GM12878 (cell line): ENCODE measurements at regions not wholly inside any gene's neighbourhood (a gene's known extent, or its start where the extent isn't known, plus 50 kb on each side); places are given as distances from the start of the nearest gene placed in this dataset.

ENCODE experiments used
- ATAC-seq: fragments of 200-7000 bp; cut with Tn5 transposase; 3 replicates; pipeline ENCODE4 v1.9.1; 2020; ENCODE audit warnings: mild to moderate bottlenecking, moderate library complexity
- BruUV-seq: library from RNA; stranded (reverse); fragments of 400-500 nt; replicated peaks from 2 replicates; lab custom pipeline; 2021; lab: Mats Ljungman, UMichigan
- CTCF ChIA-PET: fragments of 300-600 bp; sonication (Branson Sonifier 250); formaldehyde crosslinking; extraction: SDS; loops from one replicate; lab custom pipeline; 2021; ENCODE audit warnings: inconsistent platforms; lab: Yijun Ruan, JAX
- POLR2A ChIA-PET: fragments of 350-600 bp; formaldehyde crosslinking; extraction: SDS; loops from one replicate; lab custom pipeline; 2021; ENCODE audit warnings: inconsistent platforms; lab: Charles Lee
- RAD21 ChIA-PET: fragments of 300-600 bp; sonication (Branson Sonifier 250); formaldehyde crosslinking; loops from one replicate; lab custom pipeline; 2023; ENCODE audit warnings: antibody characterized with exemption; ENCODE audit not compliant: unreplicated experiment; lab: Charles Lee
- SMC1A ChIA-PET: fragments of 300-600 bp; sonication (Branson Sonifier 250); formaldehyde crosslinking; loops from one replicate; lab custom pipeline; 2023; ENCODE audit not compliant: unreplicated experiment, uncharacterized antibody; lab: Charles Lee
- DNase-seq: peaks from one replicate; pipeline ENCODE4 v3.0.0-alpha.2; 2011; ENCODE audit warnings: low read depth, low spot score
- FAIRE-seq: peaks from 3 replicates; lab custom pipeline; 2011; peaks lifted over from hg19 to GRCh38; lab: Jason Lieb, UNC
- H2AFZ ChIP-seq: 2 replicates; pipeline ENCODE4 v1.6.0; 2011; ENCODE audit warnings: low read depth, low read length, control low read depth; ENCODE audit not compliant: control insufficient read depth
- H3K27ac ChIP-seq: 2 replicates; pipeline ENCODE4 v1.5.1; 2011; ENCODE audit warnings: control low read depth; ENCODE audit not compliant: control insufficient read depth, insufficient read depth
- H3K27me3 ChIP-seq, 2 experiments: replicated peaks in 1 of 2; 2 replicates each; pipeline versions ENCODE4 v1.6.0 to v1.6.1; 2011; ENCODE audit warnings: low read length in 1 of 2; ENCODE audit not compliant: control insufficient read depth in 2 of 2, insufficient read depth in 2 of 2
- H3K36me3 ChIP-seq, 2 experiments: 2 replicates each; pipeline ENCODE4 v1.5.1; 2011; ENCODE audit warnings: low read length in 1 of 2; ENCODE audit not compliant: control insufficient read depth in 2 of 2, insufficient read depth in 2 of 2
- H3K4me1 ChIP-seq: 2 replicates; pipeline ENCODE4 v1.6.1; 2011; ENCODE audit warnings: mild to moderate bottlenecking, low read length, moderate library complexity, mixed read lengths; ENCODE audit not compliant: control insufficient read depth, insufficient read depth
- H3K4me2 ChIP-seq: 2 replicates; pipeline ENCODE4 v1.6.0; 2011; ENCODE audit warnings: control low read depth; ENCODE audit not compliant: control insufficient read depth, insufficient read depth
- H3K4me3 ChIP-seq: fragments of 200-600 bp; sonication (generic); 2 replicates; pipeline ENCODE4 v1.5.1; 2016
- H3K79me2 ChIP-seq: 2 replicates; pipeline ENCODE4 v1.6.0; 2011; ENCODE audit warnings: low read length; ENCODE audit not compliant: control insufficient read depth, insufficient read depth
- H3K9ac ChIP-seq: 2 replicates; pipeline ENCODE4 v1.8.0; 2011; ENCODE audit warnings: low read length, control low read depth, mixed read lengths; ENCODE audit not compliant: control insufficient read depth, insufficient read depth
- H3K9me3 ChIP-seq: replicated peaks from 3 replicates; pipeline ENCODE4 v1.5.1; 2011; ENCODE audit warnings: mild to moderate bottlenecking, low read length; ENCODE audit not compliant: control insufficient read depth, insufficient read depth
- H4K20me1 ChIP-seq: 2 replicates; pipeline ENCODE4 v1.6.0; 2011; ENCODE audit not compliant: control insufficient read depth, insufficient read depth
- CTCF ChIP-seq, 3 experiments: IDR thresholded peaks in 2 of 3; conservative IDR thresholded peaks in 1 of 3; 2 replicates each; pipeline ENCODE4 v1.5.1; 2011; ENCODE audit warnings: low read depth in 3 of 3, low read length in 3 of 3, mild to moderate bottlenecking in 3 of 3, control low read depth in 2 of 3, moderate library complexity in 2 of 3, inconsistent platforms in 1 of 3, mixed read lengths in 1 of 3; ENCODE audit not compliant: control insufficient read depth in 2 of 3, insufficient read depth in 1 of 3; ENCODE audit errors: extremely low read depth in 1 of 3
- EGR1 ChIP-seq, 2 experiments: IDR thresholded peaks; 1 replicate in 1 of 2; 2 replicates in 1 of 2; pipeline ENCODE4 v1.6.1; 2011 to 2012; ENCODE audit warnings: low read depth in 2 of 2, low read length in 2 of 2, borderline replicate concordance in 1 of 2, mild to moderate bottlenecking in 1 of 2, moderate library complexity in 1 of 2
- ELK1 ChIP-seq: IDR thresholded peaks from 2 replicates; pipeline ENCODE4 v1.6.1; 2012; ENCODE audit warnings: low read depth, low read length, improper control_type of control experiment
- EZH2 ChIP-seq: IDR thresholded peaks from 2 replicates; pipeline ENCODE4 v1.6.1; 2012; ENCODE audit warnings: low read depth, mild to moderate bottlenecking, control low read depth, inconsistent platforms, low read length, borderline replicate concordance; ENCODE audit not compliant: control insufficient read depth
- JUNB ChIP-seq: IDR thresholded peaks from 2 replicates; pipeline ENCODE4 v1.6.1; 2016; ENCODE audit warnings: antibody characterized with exemption, mild to moderate bottlenecking
- KAT2A ChIP-seq: conservative IDR thresholded peaks from 2 replicates; pipeline ENCODE4 v1.6.1; 2011; ENCODE audit warnings: low read depth, low read length; ENCODE audit not compliant: control insufficient read depth
- KLF5 ChIP-seq: fragments of 450-650 bp; IDR thresholded peaks from 2 replicates; pipeline ENCODE4 v1.6.1; 2014; ENCODE audit warnings: mild to moderate bottlenecking; ENCODE audit not compliant: partially characterized antibody
- MLLT1 ChIP-seq: fragments of 450-650 bp; IDR thresholded peaks from 2 replicates; pipeline ENCODE4 v1.6.1; 2016; ENCODE audit warnings: mild to moderate bottlenecking
- MTA3 ChIP-seq: IDR thresholded peaks from 2 replicates; pipeline ENCODE4 v1.6.1; 2012; ENCODE audit warnings: low read length, inconsistent platforms, borderline replicate concordance
- NFYA ChIP-seq: IDR thresholded peaks from 2 replicates; pipeline ENCODE4 v1.6.1; 2011; ENCODE audit warnings: low read depth, mild to moderate bottlenecking, low read length, improper control_type of control experiment, borderline replicate concordance
- NFYB ChIP-seq: IDR thresholded peaks from 2 replicates; pipeline ENCODE4 v1.6.1; 2011; ENCODE audit warnings: low read depth, mild to moderate bottlenecking, low read length, improper control_type of control experiment, moderate library complexity; ENCODE audit not compliant: insufficient read depth
- RELA ChIP-seq: fragments of 450-650 bp; IDR thresholded peaks from 2 replicates; pipeline ENCODE4 v1.8.0; 2014; ENCODE audit warnings: borderline replicate concordance; ENCODE audit not compliant: partially characterized antibody
- SIX5 ChIP-seq: IDR thresholded peaks from 2 replicates; pipeline ENCODE4 v1.6.1; 2011; ENCODE audit warnings: mild to moderate bottlenecking, low read depth, low read length, moderate library complexity; ENCODE audit not compliant: severe bottlenecking
- SMAD5 ChIP-seq: IDR thresholded peaks from 2 replicates; pipeline ENCODE4 v1.6.1; 2016; ENCODE audit warnings: antibody characterized with exemption, low read depth
- ZSCAN29 ChIP-seq: fragments of 450-650 bp; IDR thresholded peaks from 2 replicates; pipeline ENCODE4 v1.6.1; 2017; ENCODE audit warnings: mild to moderate bottlenecking, moderate library complexity
- WGBS: methylation state at CpG from one replicate; pipeline ENCODE4 v1.1.6; 2016; ENCODE audit warnings: low lambda C conversion rate; ENCODE audit not compliant: insufficient replicate concordance, insufficient coverage; ENCODE audit errors: missing lambda C conversion rate; 5-methylcytosine and 5-hydroxymethylcytosine counted together
- in situ Hi-C: fragments of 300-500 bp; cut with MboI; formaldehyde crosslinking; loops from 9 replicates; pipeline ENCODE4 v1.14.3; 2018; ENCODE audit warnings: mixed read lengths
- intact Hi-C: fragments of 100-400 bp; cut with micrococcal nuclease; formaldehyde crosslinking; loops from one replicate; pipeline ENCODE4 v1.14.2; 2022; ENCODE audit not compliant: unreplicated experiment

GRCh38 chr5:2096887-2097505, 214.3 kb upstream of the IRX4 start:
- no peak for ATAC-seq
- H3K4me1 ChIP-seq = no peaks in the 10 kb centered on the region
- ChIA-PET CTCF (no interaction called here), POLR2A (no interaction called here), RAD21 (no interaction called here), SMC1A (no interaction called here)
- H2AFZ ChIP-seq = no peak overlapping the region
- H3K9ac ChIP-seq = no peak overlapping the region
- no peak for DNase-seq
- no peak overlapping the region for H3K27ac ChIP-seq
- no peak overlapping the region for H3K4me3 ChIP-seq
- in situ Hi-C loops (no loop called here), intact Hi-C loops (no loop called here)
- no peak for TF ChIP-seq KLF5
- no peak for TF ChIP-seq NFYA
- TF ChIP-seq EGR1 (IDR thresholded peaks at IDR 0.05; ENCODE audit: borderline replicate concordance in 1 of 2, low read depth in 2 of 2, low read length in 2 of 2) = no peak
- TF ChIP-seq JUNB = no peak
- no peak for TF ChIP-seq ELK1
- TF ChIP-seq SMAD5 = no peak
- TF ChIP-seq EZH2 = no peak
- TF ChIP-seq KAT2A = no peak
- TF ChIP-seq MTA3 = no peak
- no peak for TF ChIP-seq NFYB
- no peak for TF ChIP-seq ZSCAN29
- TF ChIP-seq CTCF (IDR thresholded peaks at IDR 0.05 in 2 of 3, conservative IDR thresholded peaks at IDR 0.05 in 1 of 3; ENCODE audit: control insufficient read depth in 2 of 3, extremely low read depth in 1 of 3, insufficient read depth in 1 of 3, low read depth in 3 of 3, low read length in 3 of 3) = no peak
- no peak for TF ChIP-seq SIX5
- no peak for TF ChIP-seq RELA
- no peak for TF ChIP-seq MLLT1
- no peaks in the 10 kb centered on the region; the same call in 2 of the 3 replicates for H3K9me3 ChIP-seq
- H4K20me1 ChIP-seq = no peaks in the 10 kb centered on the region
- no peaks in the 10 kb centered on the region for H3K36me3 ChIP-seq
- WGBS = 66% methylated on average over 22 of the region's 22 CpGs
- H3K79me2 ChIP-seq = no peaks in the 10 kb centered on the region
- FAIRE-seq = no peak
- no peaks in the 10 kb centered on the region for H3K27me3 ChIP-seq
- no peak overlapping the region for H3K4me2 ChIP-seq
- BruUV-seq = no TSS peak
